ENCODE measurements at regions not wholly inside any gene's neighbourhood (a gene's known extent, or its start where the extent isn't known, plus 50 kb on each side); places are given as distances from the start of the nearest gene placed in this dataset.

DNA sequence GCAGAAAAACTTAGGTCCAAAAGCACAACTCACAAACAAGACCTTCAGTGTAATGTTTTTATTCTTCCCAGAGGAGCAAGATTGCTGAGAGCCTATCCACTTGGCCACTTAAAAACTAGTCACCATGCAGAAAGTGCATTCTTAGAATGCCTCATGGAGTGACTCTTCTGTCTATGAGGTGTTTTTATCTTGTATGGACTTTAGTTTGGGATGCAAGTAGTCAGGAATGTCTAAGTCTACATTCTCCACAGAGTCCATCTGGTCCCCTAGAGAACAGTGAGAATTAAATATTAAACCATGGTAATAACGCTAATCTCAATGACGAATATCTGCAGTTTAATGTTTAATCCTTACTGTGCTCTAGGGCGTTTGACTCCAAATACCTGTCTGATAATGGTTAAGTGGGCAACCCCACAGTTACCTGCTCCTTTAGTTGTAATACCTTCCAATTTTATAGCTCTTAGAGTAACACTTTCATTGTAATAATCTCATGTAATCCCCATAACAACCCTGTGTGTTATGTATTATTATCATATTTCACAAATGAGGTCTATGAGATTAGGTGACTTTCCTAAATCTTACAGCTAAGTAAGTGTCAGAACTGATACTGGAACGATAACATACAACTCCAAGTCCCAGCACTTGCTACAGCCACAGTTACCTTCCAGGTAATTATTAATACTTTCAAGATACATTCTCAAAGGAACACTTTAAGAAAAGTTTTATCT lies 235.6 kb upstream of the JADE1 start:
- Histone ChIP-seq H2AFZ (ENCODE audit: low read length) (no peak overlapping the region), H3K4me2 (ENCODE audit: low read depth, low read length) (no peak overlapping the region), H3K36me3 (replicated peaks in 1 of 2; ENCODE audit: control insufficient read depth in 1 of 2, insufficient read depth in 2 of 2, low read length in 2 of 2) (no peaks in the 10 kb centered on the region), H3K79me2 (ENCODE audit: insufficient read depth, low read length) (no peaks in the 10 kb centered on the region), H3K9me3 (ENCODE audit: low read length) (no peaks in the 10 kb centered on the region), H4K20me1 (ENCODE audit: insufficient read depth, low read length) (no peaks in the 10 kb centered on the region), H3K27me3 (ENCODE audit: control insufficient read depth in 1 of 2, insufficient read depth in 2 of 2, low read length in 2 of 2) (no peaks in the 10 kb centered on the region; a peak in 1 of 5 replicates), H3K27ac (ENCODE audit: extremely low read length, insufficient read depth, low read length) (no peak overlapping the region), H3K9ac (ENCODE audit: insufficient read depth, low read depth, low read length) (no peak overlapping the region), H3K4me1 (ENCODE audit: insufficient read depth, low read length) (peaks cover 21% of the 10 kb centered on the region), H3K4me3 (replicated peaks in 1 of 3; ENCODE audit: insufficient read depth in 1 of 3, low read depth in 2 of 3, low read length in 3 of 3) (no peak overlapping the region)
- peak; percentile 21 for FAIRE-seq
- ChIA-PET CTCF (ENCODE audit: low intra/inter-chr PET ratio, low total read pairs) (interaction anchor here (1.7 kb wide), 2 partner anchors 236 to 290 kb away, joined by 5 to 8 read pairs; partner anchors contain the start of gene JADE1), POLR2A (no interaction called here)
- DNase-seq (ENCODE audit: low spot score) = peak; percentile 70
- 13% methylated on average over 4 of the region's 4 CpGs for WGBS (ENCODE audit: low lambda C conversion rate)
- TF ChIP-seq ZSCAN12 (CRISPR knock-in tag; IDR thresholded peaks at IDR 0.05) (no peak), SYNCRIP (IDR thresholded peaks at IDR 0.05; ENCODE audit: insufficient read depth, low read depth, low read length) (no peak), ZNF737 (CRISPR knock-in tag; IDR thresholded peaks at IDR 0.05; ENCODE audit: borderline replicate concordance) (no peak), ZNF432 (CRISPR knock-in tag; IDR thresholded peaks at IDR 0.05; ENCODE audit: borderline replicate concordance) (no peak), TCF12 (IDR thresholded peaks at IDR 0.05) (no peak), TCF12 (CRISPR knock-in tag; IDR thresholded peaks at IDR 0.05) (no peak), BCL6 (CRISPR knock-in tag; IDR thresholded peaks at IDR 0.05) (peak; percentile 35; the same call in 1 of the 2 replicates), ISX (CRISPR knock-in tag; conservative IDR thresholded peaks at IDR 0.05) (no peak), ARID3A (IDR thresholded peaks at IDR 0.05; ENCODE audit: low read depth, low read length) (peak; percentile 41; the same call in 1 of the 2 replicates), MXD4 (CRISPR knock-in tag; IDR thresholded peaks at IDR 0.05) (no peak), ZNF564 (CRISPR knock-in tag; IDR thresholded peaks at IDR 0.05) (no peak), HHEX (CRISPR knock-in tag; IDR thresholded peaks at IDR 0.05) (no peak), TEAD3 (CRISPR knock-in tag; optimal IDR thresholded peaks at IDR 0.05; ENCODE audit: borderline replicate concordance) (peak; percentile 41), KMT2B (CRISPR knock-in tag; IDR thresholded peaks at IDR 0.05) (no peak), TFDP2 (CRISPR knock-in tag; IDR thresholded peaks at IDR 0.05) (no peak), ZNF33A (CRISPR knock-in tag; IDR thresholded peaks at IDR 0.05; ENCODE audit: borderline replicate concordance) (no peak), ZNF333 (CRISPR knock-in tag; IDR thresholded peaks at IDR 0.05; ENCODE audit: borderline replicate concordance) (no peak)
- TF ChIP-seq, protein P1, sequence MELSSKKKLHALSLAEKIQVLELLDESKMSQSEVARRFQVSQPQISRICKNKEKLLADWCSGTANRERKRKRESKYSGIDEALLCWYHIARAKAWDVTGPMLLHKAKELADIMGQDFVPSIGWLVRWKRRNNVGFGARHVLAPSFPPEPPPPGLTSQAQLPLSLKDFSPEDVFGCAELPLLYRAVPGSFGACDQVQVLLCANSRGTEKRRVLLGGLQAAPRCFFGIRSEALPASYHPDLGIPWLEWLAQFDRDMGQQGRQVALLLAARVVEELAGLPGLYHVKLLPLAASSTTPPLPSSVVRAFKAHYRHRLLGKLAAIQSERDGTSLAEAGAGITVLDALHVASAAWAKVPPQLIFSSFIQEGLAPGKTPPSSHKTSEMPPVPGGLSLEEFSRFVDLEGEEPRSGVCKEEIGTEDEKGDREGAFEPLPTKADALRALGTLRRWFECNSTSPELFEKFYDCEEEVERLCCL (CRISPR knock-in tag; IDR thresholded peaks at IDR 0.05; ENCODE audit: borderline replicate concordance) = no peak
- BruUV-seq (replicated peaks) = no TSS peak
- ATAC-seq = peak; percentile 90
- in situ Hi-C loops (cut with HindIII; ENCODE audit: extremely low pct_ligation_motif_present, low pct_unique_long_range_greater_than_20kb) (loop anchor here (25.0 kb wide), 2 partner anchors 238 to 387 kb away; partner anchors contain the start of gene JADE1), intact Hi-C loops (cut with micrococcal nuclease; ENCODE audit: unreplicated experiment) (loop anchor here (2.0 to 5.0 kb wide), 2 partner anchors 63 to 289 kb away; no protein-coding TSS in a partner anchor)

All from HepG2 (cell line).